ENCODE measurements at regions not wholly inside any gene's neighbourhood (a gene's known extent, or its start where the extent isn't known, plus 50 kb on each side); places are given as distances from the start of the nearest gene placed in this dataset.

- no peak for DNase-seq (ENCODE audit: low spot score in 2 of 2, unreplicated experiment in 2 of 2)
- H3K36me3 Mint-ChIP-seq = no peaks in the 10 kb centered on the region
- H3K4me3 Mint-ChIP-seq = no peak overlapping the region
- peaks cover 5% of the 10 kb centered on the region for H3K9me3 Mint-ChIP-seq
- H3K4me1 Mint-ChIP-seq = no peaks in the 10 kb centered on the region
- TF ChIP-seq, protein P1, sequence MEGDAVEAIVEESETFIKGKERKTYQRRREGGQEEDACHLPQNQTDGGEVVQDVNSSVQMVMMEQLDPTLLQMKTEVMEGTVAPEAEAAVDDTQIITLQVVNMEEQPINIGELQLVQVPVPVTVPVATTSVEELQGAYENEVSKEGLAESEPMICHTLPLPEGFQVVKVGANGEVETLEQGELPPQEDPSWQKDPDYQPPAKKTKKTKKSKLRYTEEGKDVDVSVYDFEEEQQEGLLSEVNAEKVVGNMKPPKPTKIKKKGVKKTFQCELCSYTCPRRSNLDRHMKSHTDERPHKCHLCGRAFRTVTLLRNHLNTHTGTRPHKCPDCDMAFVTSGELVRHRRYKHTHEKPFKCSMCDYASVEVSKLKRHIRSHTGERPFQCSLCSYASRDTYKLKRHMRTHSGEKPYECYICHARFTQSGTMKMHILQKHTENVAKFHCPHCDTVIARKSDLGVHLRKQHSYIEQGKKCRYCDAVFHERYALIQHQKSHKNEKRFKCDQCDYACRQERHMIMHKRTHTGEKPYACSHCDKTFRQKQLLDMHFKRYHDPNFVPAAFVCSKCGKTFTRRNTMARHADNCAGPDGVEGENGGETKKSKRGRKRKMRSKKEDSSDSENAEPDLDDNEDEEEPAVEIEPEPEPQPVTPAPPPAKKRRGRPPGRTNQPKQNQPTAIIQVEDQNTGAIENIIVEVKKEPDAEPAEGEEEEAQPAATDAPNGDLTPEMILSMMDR (IDR thresholded peaks at IDR 0.05; ENCODE audit: unreplicated experiment) = no peak
- H3K27me3 Mint-ChIP-seq (ENCODE audit: low read depth) = no peaks in the 10 kb centered on the region
- H3K27ac Mint-ChIP-seq = no peak overlapping the region
These were observed 97.8 kb downstream of the TMEM47 start for GRCh38 chrX:34559325-34559724.

DNA sequence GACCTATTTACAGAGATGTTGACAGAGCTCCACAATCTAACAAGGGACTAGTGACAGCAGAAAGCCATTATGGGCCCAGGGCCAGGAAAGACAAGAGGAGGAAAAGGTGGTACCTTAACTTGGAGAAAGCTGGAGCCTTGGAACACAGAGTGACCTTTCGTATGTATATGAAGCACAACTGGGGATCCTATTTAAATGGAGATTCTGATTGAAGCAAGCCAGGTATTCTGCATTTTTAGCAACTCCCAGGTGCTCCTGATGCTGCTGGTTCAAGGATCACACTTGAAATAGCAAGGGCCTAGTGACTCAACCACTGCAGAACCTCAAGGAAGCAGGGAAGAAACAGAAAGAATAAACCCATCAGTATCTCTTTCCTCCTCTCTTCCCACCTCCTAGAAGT lies 99.4 kb downstream of the TMEM47 start:
- no peaks in the 10 kb centered on the region for H3K36me3 Mint-ChIP-seq

DNA sequence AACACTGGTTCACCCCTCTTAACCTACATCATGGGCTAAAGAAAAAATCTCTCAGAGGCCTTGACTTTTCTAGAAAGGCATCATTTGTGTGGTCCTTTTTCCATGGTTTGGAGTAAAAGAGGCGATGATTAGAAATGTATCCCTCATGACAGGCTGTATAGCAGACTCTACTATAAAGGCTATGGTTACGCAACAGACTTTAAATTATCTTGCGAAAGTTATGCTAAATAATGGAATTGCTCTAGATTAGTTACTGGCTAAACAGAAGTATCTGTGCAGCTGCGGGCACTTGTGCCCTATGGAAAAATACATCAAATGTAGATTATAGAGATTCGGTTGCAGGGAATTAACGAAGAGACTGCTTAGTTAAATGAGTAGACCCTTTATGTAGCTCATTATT lies 101.6 kb downstream of the TMEM47 start:
- H3K27me3 Mint-ChIP-seq (ENCODE audit: low read depth) = no peaks in the 10 kb centered on the region
- no peaks in the 10 kb centered on the region for H3K4me1 Mint-ChIP-seq
- no peaks in the 10 kb centered on the region for H3K36me3 Mint-ChIP-seq
- H3K9me3 Mint-ChIP-seq = peaks cover 5% of the 10 kb centered on the region
- H3K4me3 Mint-ChIP-seq = no peak overlapping the region
- no peak overlapping the region for H3K27ac Mint-ChIP-seq
- DNase-seq (ENCODE audit: low spot score in 2 of 2, unreplicated experiment in 2 of 2) = no peak
- TF ChIP-seq, protein P1 (IDR thresholded peaks at IDR 0.05; ENCODE audit: unreplicated experiment) = no peak

More for the DNA sequence above, 99.4 kb downstream of the TMEM47 start:
- Mint-ChIP-seq H3K27me3 (ENCODE audit: low read depth) (no peaks in the 10 kb centered on the region), H3K4me1 (no peaks in the 10 kb centered on the region), H3K9me3 (peaks cover 5% of the 10 kb centered on the region), H3K27ac (no peak overlapping the region), H3K4me3 (no peak overlapping the region)
- no peak for DNase-seq (ENCODE audit: low spot score in 2 of 2, unreplicated experiment in 2 of 2)
- TF ChIP-seq, protein P1 (IDR thresholded peaks at IDR 0.05; ENCODE audit: unreplicated experiment) = no peak

DNA sequence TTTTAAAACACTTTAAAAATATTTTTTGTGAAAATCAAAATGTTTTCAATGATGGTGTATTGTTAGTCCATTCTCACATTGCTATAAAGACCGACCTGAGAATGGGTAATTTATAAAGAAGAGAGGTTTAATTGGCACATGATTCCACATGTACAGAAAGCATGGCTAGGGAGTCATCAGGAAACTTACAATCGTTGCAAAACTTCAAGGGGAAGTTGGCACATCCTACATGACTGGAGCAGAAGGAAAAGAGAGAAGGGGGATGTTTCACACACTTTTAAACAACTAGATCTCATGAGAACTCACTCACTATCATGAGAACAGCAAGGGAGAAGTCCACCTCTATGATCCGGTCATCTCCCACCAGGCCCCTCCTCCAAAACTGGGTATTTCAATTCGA lies 110.7 kb downstream of the TMEM47 start:
- Mint-ChIP-seq H3K4me1 (no peaks in the 10 kb centered on the region), H3K27me3 (ENCODE audit: low read depth) (no peaks in the 10 kb centered on the region), H3K4me3 (no peak overlapping the region), H3K27ac (no peak overlapping the region), H3K9me3 (no peaks in the 10 kb centered on the region), H3K36me3 (no peaks in the 10 kb centered on the region)
- TF ChIP-seq, protein P1 (IDR thresholded peaks at IDR 0.05; ENCODE audit: unreplicated experiment) = no peak
- DNase-seq (ENCODE audit: low spot score in 2 of 2, unreplicated experiment in 2 of 2) = no peak

GRCh38 chrX:34528081-34528480 lies 129.0 kb downstream of the TMEM47 start:
- no peak overlapping the region for H3K4me3 Mint-ChIP-seq
- H3K9me3 Mint-ChIP-seq = no peaks in the 10 kb centered on the region
- H3K27ac Mint-ChIP-seq = no peak overlapping the region
- no peaks in the 10 kb centered on the region for H3K27me3 Mint-ChIP-seq (ENCODE audit: low read depth)
- DNase-seq (ENCODE audit: low spot score in 2 of 2, unreplicated experiment in 2 of 2) = no peak
- H3K36me3 Mint-ChIP-seq = no peaks in the 10 kb centered on the region
- TF ChIP-seq, protein P1 (IDR thresholded peaks at IDR 0.05; ENCODE audit: unreplicated experiment) = no peak
- no peaks in the 10 kb centered on the region for H3K4me1 Mint-ChIP-seq

DNA sequence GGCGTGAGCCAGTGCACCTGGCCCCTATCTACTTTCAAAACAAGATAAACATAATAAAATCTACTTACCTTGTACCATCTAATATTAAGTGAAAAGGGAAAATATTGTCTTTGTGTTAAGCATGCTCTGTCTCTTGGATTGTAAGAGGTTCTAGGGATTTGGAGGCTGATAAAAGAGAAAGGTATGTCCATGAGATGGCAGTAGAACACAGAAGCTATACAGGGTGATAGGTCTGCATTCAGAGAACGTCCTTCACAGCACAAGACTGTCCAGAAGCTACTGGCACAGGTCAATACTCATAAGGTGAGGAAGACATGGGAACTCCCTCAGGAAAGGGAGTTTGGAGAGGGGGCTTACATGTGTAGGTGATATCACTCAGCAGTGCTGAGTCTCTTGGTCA lies 135.5 kb downstream of the TMEM47 start:
- Mint-ChIP-seq H3K36me3 (no peaks in the 10 kb centered on the region), H3K4me1 (no peaks in the 10 kb centered on the region), H3K27ac (no peak overlapping the region), H3K9me3 (no peaks in the 10 kb centered on the region), H3K27me3 (ENCODE audit: low read depth) (no peaks in the 10 kb centered on the region), H3K4me3 (no peak overlapping the region)
- TF ChIP-seq, protein P1 (IDR thresholded peaks at IDR 0.05; ENCODE audit: unreplicated experiment) = no peak
- no peak for DNase-seq (ENCODE audit: low spot score in 2 of 2, unreplicated experiment in 2 of 2)
